OCI-LY7 (cell line): ENCODE measurements at regions not wholly inside any gene's neighbourhood (a gene's known extent, or its start where the extent isn't known, plus 50 kb on each side); places are given as distances from the start of the nearest gene placed in this dataset.

ENCODE experiments used
- BruUV-seq: library from RNA; stranded (reverse); fragments of 400-500 nt; replicated peaks from 2 replicates; lab custom pipeline; 2021; lab: Mats Ljungman, UMichigan
- CTCF ChIA-PET: fragments of 300-600 bp; sonication (Branson Sonifier 250); formaldehyde crosslinking; loops from one replicate; lab custom pipeline; 2022; ENCODE audit warnings: antibody characterized with exemption; ENCODE audit not compliant: unreplicated experiment; lab: Charles Lee
- POLR2A ChIA-PET: fragments of 300-600 bp; sonication (Branson Sonifier 250); formaldehyde crosslinking; loops from one replicate; lab custom pipeline; 2022; ENCODE audit warnings: antibody characterized with exemption; lab: Charles Lee
- DNase-seq: peaks from one replicate; pipeline ENCODE4 v3.0.0-alpha.2; 2015; ENCODE audit warnings: low spot score
- H2AFZ ChIP-seq: fragments of 200-600 bp; sonication (generic), shearing (Covaris generic); 2 replicates; pipeline ENCODE4 v1.6.1; 2014; ENCODE audit warnings: mild to moderate bottlenecking, antibody characterized with exemption, low read length, moderate library complexity
- H3K27ac ChIP-seq: fragments of 200-600 bp; sonication (generic); 2 replicates; pipeline ENCODE4 v1.5.1; 2014; ENCODE audit warnings: mixed run types, low read depth, mild to moderate bottlenecking, moderate library complexity, low read length, inconsistent platforms; ENCODE audit not compliant: poor library complexity, severe bottlenecking
- H3K36me3 ChIP-seq: fragments of 200-600 bp; sonication (generic); 2 replicates; pipeline ENCODE4 v1.6.1; 2014; ENCODE audit warnings: mild to moderate bottlenecking, antibody characterized with exemption, low read length, moderate library complexity, mixed read lengths; ENCODE audit not compliant: insufficient read depth
- H3K4me1 ChIP-seq: fragments of 200-600 bp; sonication (generic); 2 replicates; pipeline ENCODE4 v1.5.1; 2014; ENCODE audit warnings: mild to moderate bottlenecking, low read length; ENCODE audit not compliant: insufficient read depth, poor library complexity, severe bottlenecking
- H3K4me2 ChIP-seq: fragments of 200-600 bp; sonication (generic); 2 replicates; pipeline ENCODE4 v1.6.1; 2014; ENCODE audit warnings: mild to moderate bottlenecking, low read length
- H3K4me3 ChIP-seq: fragments of 200-600 bp; sonication (generic); 2 replicates; pipeline ENCODE4 v1.5.1; 2014; ENCODE audit warnings: mild to moderate bottlenecking, low read depth, low read length; ENCODE audit not compliant: poor library complexity, severe bottlenecking
- H3K79me2 ChIP-seq: fragments of 200-600 bp; sonication (generic); 2 replicates; pipeline ENCODE4 v1.6.1; 2016; ENCODE audit warnings: low read depth, mild to moderate bottlenecking, low read length, moderate library complexity, mixed read lengths; ENCODE audit not compliant: insufficient read depth
- H3K9me2 ChIP-seq: fragments of 200-600 bp; sonication (generic); 2 replicates; pipeline ENCODE4 v1.6.1; 2016; ENCODE audit warnings: mild to moderate bottlenecking, low read length, mixed read lengths; ENCODE audit not compliant: insufficient read depth
- H3K9me3 ChIP-seq: fragments of 200-600 bp; sonication (generic); 2 replicates; pipeline ENCODE4 v1.6.1; 2014; ENCODE audit warnings: mild to moderate bottlenecking, mixed run types, low read length, mixed read lengths
- H4K20me1 ChIP-seq: fragments of 200-600 bp; sonication (generic); 2 replicates; pipeline ENCODE4 v1.6.1; 2014; ENCODE audit warnings: mild to moderate bottlenecking, antibody characterized with exemption, low read length, moderate library complexity, mixed read lengths; ENCODE audit not compliant: insufficient read depth
- EZH2phosphoT487 ChIP-seq: fragments of 200-600 bp; sonication (generic); IDR thresholded peaks from 2 replicates; pipeline ENCODE4 v1.6.1; 2018; ENCODE audit warnings: low read depth, borderline replicate concordance, mild to moderate bottlenecking, mixed run types, antibody characterized with exemption, low read length, moderate library complexity, mixed read lengths
- intact Hi-C: fragments of 100-400 bp; cut with micrococcal nuclease; formaldehyde crosslinking; loops from one replicate; pipeline ENCODE4 v1.10.0; 2022; ENCODE audit not compliant: unreplicated experiment
- TF ChIP-seq, protein P1 (sequence below): fragments of 200-600 bp; sonication (generic); conservative IDR thresholded peaks from 2 replicates; pipeline ENCODE4 v1.5.1; 2014; ENCODE audit warnings: mild to moderate bottlenecking, antibody characterized with exemption, low read length, moderate library complexity, mixed read lengths

- intact Hi-C loops: no loop called here
- Histone ChIP-seq H3K4me1 (no peaks in the 10 kb centered on the region), H3K79me2 (no peaks in the 10 kb centered on the region), H3K9me3 (no peaks in the 10 kb centered on the region), H3K4me2 (no peak overlapping the region), H3K4me3 (no peak overlapping the region), H3K9me2 (no peaks in the 10 kb centered on the region), H3K36me3 (no peaks in the 10 kb centered on the region), H3K27ac (no peak overlapping the region), H2AFZ (no peak overlapping the region), H4K20me1 (no peaks in the 10 kb centered on the region)
- POLR2A ChIA-PET: interaction anchor here (1.7 kb wide), 1 partner anchor 10 kb away, joined by 4 read pairs; no protein-coding TSS in a partner anchor
- TF ChIP-seq, protein P1, sequence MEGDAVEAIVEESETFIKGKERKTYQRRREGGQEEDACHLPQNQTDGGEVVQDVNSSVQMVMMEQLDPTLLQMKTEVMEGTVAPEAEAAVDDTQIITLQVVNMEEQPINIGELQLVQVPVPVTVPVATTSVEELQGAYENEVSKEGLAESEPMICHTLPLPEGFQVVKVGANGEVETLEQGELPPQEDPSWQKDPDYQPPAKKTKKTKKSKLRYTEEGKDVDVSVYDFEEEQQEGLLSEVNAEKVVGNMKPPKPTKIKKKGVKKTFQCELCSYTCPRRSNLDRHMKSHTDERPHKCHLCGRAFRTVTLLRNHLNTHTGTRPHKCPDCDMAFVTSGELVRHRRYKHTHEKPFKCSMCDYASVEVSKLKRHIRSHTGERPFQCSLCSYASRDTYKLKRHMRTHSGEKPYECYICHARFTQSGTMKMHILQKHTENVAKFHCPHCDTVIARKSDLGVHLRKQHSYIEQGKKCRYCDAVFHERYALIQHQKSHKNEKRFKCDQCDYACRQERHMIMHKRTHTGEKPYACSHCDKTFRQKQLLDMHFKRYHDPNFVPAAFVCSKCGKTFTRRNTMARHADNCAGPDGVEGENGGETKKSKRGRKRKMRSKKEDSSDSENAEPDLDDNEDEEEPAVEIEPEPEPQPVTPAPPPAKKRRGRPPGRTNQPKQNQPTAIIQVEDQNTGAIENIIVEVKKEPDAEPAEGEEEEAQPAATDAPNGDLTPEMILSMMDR: no peak
- no peak for TF ChIP-seq EZH2phosphoT487
- CTCF ChIA-PET: no interaction called here
- BruUV-seq: no TSS peak
- DNase-seq: no peak
These were observed 186.3 kb downstream of the MYCN start for GRCh38 chr2:16126517-16127275.

- H2AFZ ChIP-seq: no peak overlapping the region
These were observed 185.5 kb downstream of the MYCN start for GRCh38 chr2:16125614-16126516.

More at GRCh38 chr2:16125614-16126516, 185.5 kb downstream of the MYCN start:
- intact Hi-C loops: no loop called here
- Histone ChIP-seq H3K9me3 (no peaks in the 10 kb centered on the region), H3K4me3 (no peak overlapping the region), H3K4me2 (no peak overlapping the region), H3K27ac (no peak overlapping the region), H4K20me1 (no peaks in the 10 kb centered on the region), H3K9me2 (no peaks in the 10 kb centered on the region), H3K4me1 (no peaks in the 10 kb centered on the region), H3K79me2 (no peaks in the 10 kb centered on the region), H3K36me3 (no peaks in the 10 kb centered on the region)
- TF ChIP-seq, protein P1: no peak
- no peak for TF ChIP-seq EZH2phosphoT487
- ChIA-PET CTCF (no interaction called here), POLR2A (interaction anchor here (1.7 kb wide), 1 partner anchor 11 kb away, joined by 4 read pairs; no protein-coding TSS in a partner anchor)
- DNase-seq: no peak
- BruUV-seq: no TSS peak
